Fibroblast of lung (primary cell): ENCODE measurements at regions not wholly inside any gene's neighbourhood (a gene's known extent, or its start where the extent isn't known, plus 50 kb on each side); places are given as distances from the start of the nearest gene placed in this dataset.

Source experiments
- DNase-seq, 2 donors: peaks; one replicate each; pipeline versions ENCODE4 v3.0.0 to v3.0.0-alpha.2; 2010; ENCODE audit warnings: low read depth in 2 of 2
- H2AFZ ChIP-seq: 2 replicates; pipeline ENCODE4 v1.5.1; 2012; ENCODE audit warnings: low read length, control low read depth, inconsistent platforms
- H3K27ac ChIP-seq: 2 replicates; pipeline ENCODE4 v1.5.1; 2011; ENCODE audit warnings: low read length, control low read depth; ENCODE audit not compliant: insufficient read depth
- H3K27me3 ChIP-seq: 2 replicates; pipeline ENCODE4 v1.5.1; 2011; ENCODE audit warnings: mild to moderate bottlenecking, low read length; ENCODE audit not compliant: control insufficient read depth, insufficient read depth
- H3K36me3 ChIP-seq: 2 replicates; pipeline ENCODE4 v1.5.1; 2011; ENCODE audit warnings: low read length; ENCODE audit not compliant: control insufficient read depth, insufficient read depth
- H3K4me1 ChIP-seq: 2 replicates; pipeline ENCODE4 v1.5.1; 2011; ENCODE audit warnings: low read length; ENCODE audit not compliant: control insufficient read depth, insufficient read depth; ENCODE audit errors: extremely low read depth
- H3K4me2 ChIP-seq: 2 replicates; pipeline ENCODE4 v1.5.1; 2011; ENCODE audit warnings: low read length, control low read depth; ENCODE audit not compliant: insufficient read depth; ENCODE audit errors: extremely low read depth
- H3K4me3 ChIP-seq, 4 experiments: fragments of 200-600 bp in 1 of 4; sonication (generic) in 1 of 4; replicated peaks in 1 of 4; 2 replicates each; pipeline ENCODE4 v1.5.1; 2011 to 2016; ENCODE audit warnings: low read length in 4 of 4, low read depth in 3 of 4, mild to moderate bottlenecking in 3 of 4, control low read depth in 2 of 4, inconsistent platforms in 1 of 4, mixed read lengths in 1 of 4; ENCODE audit not compliant: insufficient read depth in 1 of 4; ENCODE audit errors: control extremely low read depth in 1 of 4
- H3K79me2 ChIP-seq: 2 replicates; pipeline ENCODE4 v1.5.1; 2012; ENCODE audit warnings: mild to moderate bottlenecking, low read length, inconsistent platforms; ENCODE audit not compliant: control insufficient read depth, insufficient read depth
- H3K9ac ChIP-seq: 2 replicates; pipeline ENCODE4 v1.5.1; 2011; ENCODE audit warnings: mild to moderate bottlenecking, low read length, control low read depth; ENCODE audit not compliant: insufficient read depth
- H3K9me3 ChIP-seq: 2 replicates; pipeline ENCODE4 v1.5.1; 2012; ENCODE audit warnings: low read depth, low read length; ENCODE audit not compliant: control insufficient read depth, insufficient read depth
- H4K20me1 ChIP-seq: 2 replicates; pipeline ENCODE4 v1.5.1; 2011; ENCODE audit warnings: low read length; ENCODE audit not compliant: control insufficient read depth, insufficient read depth; ENCODE audit errors: extremely low read depth
- CTCF ChIP-seq, 2 donors: IDR thresholded peaks in 1 of 2; conservative IDR thresholded peaks in 1 of 2; 1 replicate in 1 of 2; 2 replicates in 1 of 2; pipeline ENCODE4 v1.5.1; 2011 to 2012; ENCODE audit warnings: low read length in 2 of 2, control low read depth in 1 of 2, inconsistent platforms in 1 of 2, low read depth in 1 of 2, mild to moderate bottlenecking in 1 of 2
- EZH2 ChIP-seq: IDR thresholded peaks from 2 replicates; pipeline ENCODE4 v1.5.1; 2012; ENCODE audit warnings: low read length, control low read depth, mild to moderate bottlenecking; ENCODE audit errors: missing control alignments

- no peak for DNase-seq
- H4K20me1 ChIP-seq = no peaks in the 10 kb centered on the region
- H2AFZ ChIP-seq = no peak overlapping the region
- H3K9me3 ChIP-seq = no peaks in the 10 kb centered on the region
- H3K79me2 ChIP-seq = no peaks in the 10 kb centered on the region
- H3K4me3 ChIP-seq = no peak overlapping the region
- no peak overlapping the region for H3K9ac ChIP-seq
- H3K27ac ChIP-seq = no peak overlapping the region
- H3K4me2 ChIP-seq = no peak overlapping the region
- no peaks in the 10 kb centered on the region for H3K36me3 ChIP-seq
- no peaks in the 10 kb centered on the region for H3K4me1 ChIP-seq
- no peak for TF ChIP-seq EZH2
- no peak for TF ChIP-seq CTCF (conservative IDR thresholded peaks at IDR 0.05 in 1 of 2, IDR thresholded peaks at IDR 0.05 in 1 of 2; ENCODE audit: low read depth in 1 of 2, low read length in 2 of 2)
- H3K27me3 ChIP-seq = no peaks in the 10 kb centered on the region
Measured at GRCh38 chr6:168211681-168212080, 107.9 kb downstream of the DACT2 start.

DNA sequence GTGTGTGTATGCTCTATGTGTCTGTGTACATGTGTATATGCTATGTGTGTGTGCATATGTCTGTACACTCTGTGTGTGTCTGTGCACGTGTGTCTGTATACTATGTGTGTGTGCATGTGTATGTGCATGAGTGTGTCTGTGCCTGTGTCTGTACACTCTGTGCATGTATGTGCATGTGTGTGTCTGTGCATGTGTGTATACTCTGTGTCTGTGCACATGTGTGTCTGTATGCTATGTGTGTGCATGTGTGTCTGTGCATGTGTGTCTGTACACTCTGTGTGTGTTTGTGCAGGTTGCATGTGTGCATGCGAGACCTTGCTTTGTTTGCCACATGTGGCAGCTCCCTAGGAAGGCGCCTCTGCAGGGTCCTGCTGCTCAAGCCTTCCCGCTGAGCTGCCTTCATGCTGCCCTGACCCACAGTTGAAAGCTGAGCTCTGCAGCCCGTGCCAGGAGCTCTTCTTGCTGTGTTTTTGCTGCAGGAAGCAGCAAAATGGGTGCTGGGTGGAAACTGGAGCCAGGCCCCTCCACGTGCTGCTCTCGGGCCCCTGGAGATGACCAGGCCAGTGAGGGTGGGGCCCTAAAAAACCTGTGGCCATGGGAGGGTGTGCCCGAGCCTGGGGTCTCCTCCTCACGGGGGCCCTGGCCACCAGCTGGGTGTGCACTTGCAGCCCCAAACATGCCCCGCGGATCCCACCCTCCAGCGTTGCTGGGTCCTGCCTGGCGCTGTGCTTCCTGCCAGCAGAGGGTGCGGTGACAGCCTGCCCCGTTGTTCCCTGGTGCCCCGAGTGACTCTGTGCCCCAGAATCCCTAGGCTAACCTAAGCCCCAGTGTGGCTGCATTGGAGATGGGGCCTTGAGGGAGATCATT, 109.1 kb downstream of the DACT2 start:
- Histone ChIP-seq H4K20me1 (no peaks in the 10 kb centered on the region), H3K9ac (no peak overlapping the region), H2AFZ (no peak overlapping the region), H3K4me2 (no peak overlapping the region), H3K36me3 (no peaks in the 10 kb centered on the region), H3K4me1 (no peaks in the 10 kb centered on the region), H3K27ac (no peak overlapping the region), H3K27me3 (no peaks in the 10 kb centered on the region), H3K4me3 (no peak overlapping the region), H3K9me3 (no peaks in the 10 kb centered on the region), H3K79me2 (no peaks in the 10 kb centered on the region)
- TF ChIP-seq CTCF (conservative IDR thresholded peaks at IDR 0.05 in 1 of 2, IDR thresholded peaks at IDR 0.05 in 1 of 2; ENCODE audit: low read depth in 1 of 2, low read length in 2 of 2) = no peak
- no peak for TF ChIP-seq EZH2
- no peak for DNase-seq

DNA sequence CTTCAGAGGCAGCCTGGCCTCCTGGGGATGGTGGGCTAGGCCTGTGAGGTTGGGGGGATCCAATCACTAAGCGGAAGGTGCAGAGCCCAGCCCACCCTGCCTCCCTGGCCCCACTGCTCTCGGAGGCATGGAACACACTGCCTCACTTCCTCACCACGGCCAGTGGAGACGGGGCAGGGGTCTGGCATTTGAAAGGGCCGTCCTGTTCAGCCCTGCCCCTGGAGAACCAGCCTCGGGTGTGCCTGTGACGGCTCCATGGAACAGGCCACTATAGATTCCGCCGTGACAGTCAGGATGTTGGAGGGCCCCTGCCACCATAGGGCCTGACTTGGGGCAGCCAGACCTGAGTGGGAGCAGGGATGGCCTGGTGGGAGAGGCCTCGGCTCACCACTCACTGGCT, 110.2 kb downstream of the DACT2 start:
- no peak overlapping the region for H3K9ac ChIP-seq
- H3K27me3 ChIP-seq = no peaks in the 10 kb centered on the region
- no peak overlapping the region for H3K4me2 ChIP-seq
- H3K79me2 ChIP-seq = no peaks in the 10 kb centered on the region
- H2AFZ ChIP-seq = no peak overlapping the region
- DNase-seq = no peak
- no peaks in the 10 kb centered on the region for H4K20me1 ChIP-seq
- no peaks in the 10 kb centered on the region for H3K36me3 ChIP-seq
- no peak overlapping the region for H3K27ac ChIP-seq
- H3K4me1 ChIP-seq = no peaks in the 10 kb centered on the region
- no peak overlapping the region for H3K4me3 ChIP-seq
- TF ChIP-seq EZH2 = no peak
- TF ChIP-seq CTCF (conservative IDR thresholded peaks at IDR 0.05 in 1 of 2, IDR thresholded peaks at IDR 0.05 in 1 of 2; ENCODE audit: low read depth in 1 of 2, low read length in 2 of 2) = no peak
- H3K9me3 ChIP-seq = no peaks in the 10 kb centered on the region
